WTC11 (cell line): ENCODE measurements at regions not wholly inside any gene's neighbourhood (a gene's known extent, or its start where the extent isn't known, plus 50 kb on each side); places are given as distances from the start of the nearest gene placed in this dataset.

Experiments used
- ATAC-seq: fragments of 200-7000 bp; cut with Tn5 transposase; 2 replicates; pipeline ENCODE4 v1.10.0; 2021; ENCODE audit warnings: mild to moderate bottlenecking, moderate library complexity
- CTCF ChIA-PET: fragments of 300-600 bp; sonication (Branson Sonifier 250); formaldehyde crosslinking; loops from one replicate; lab custom pipeline; 2021; ENCODE audit warnings: antibody characterized with exemption; lab: Charles Lee
- POLR2A ChIA-PET: fragments of 350-600 bp; sonication (Branson Sonifier 250); formaldehyde crosslinking; loops from one replicate; lab custom pipeline; 2021; ENCODE audit warnings: antibody characterized with exemption; lab: Charles Lee
- DNase-seq: peaks from one replicate; pipeline ENCODE4 v3.0.0; 2021; ENCODE audit warnings: low spot score
- H3K27ac Mint-ChIP-seq: 2 replicates; pipeline ENCODE4 v1.8.0; 2021; ENCODE audit warnings: mixed read lengths
- H3K27me3 Mint-ChIP-seq: 2 replicates; pipeline ENCODE4 v1.8.0; 2021; ENCODE audit warnings: low read depth, mild to moderate bottlenecking, moderate library complexity, mixed read lengths
- H3K36me3 Mint-ChIP-seq: 2 replicates; pipeline ENCODE4 v1.8.0; 2021; ENCODE audit warnings: mixed read lengths
- H3K4me1 Mint-ChIP-seq: 2 replicates; pipeline ENCODE4 v1.8.0; 2022; ENCODE audit warnings: mixed read lengths
- H3K4me3 Mint-ChIP-seq: 2 replicates; pipeline ENCODE4 v1.8.0; 2021; ENCODE audit warnings: mild to moderate bottlenecking, moderate library complexity, mixed read lengths
- H3K9me3 Mint-ChIP-seq: 2 replicates; pipeline ENCODE4 v1.8.0; 2021; ENCODE audit warnings: mixed read lengths
- ATF1 ChIP-seq: sonication (generic); formaldehyde crosslinking; IDR thresholded peaks from 2 replicates; pipeline ENCODE4 v1.8.1; 2023; ENCODE audit warnings: mild to moderate bottlenecking, moderate library complexity, missing genetic modification reagents
- ATF3 ChIP-seq: sonication (generic); formaldehyde crosslinking; conservative IDR thresholded peaks from 2 replicates; pipeline ENCODE4 v1.8.1; 2022; ENCODE audit warnings: mild to moderate bottlenecking, missing genetic modification reagents
- CBFB ChIP-seq: sonication (generic); formaldehyde crosslinking; IDR thresholded peaks from 2 replicates; pipeline ENCODE4 v1.8.1; 2022; ENCODE audit warnings: mild to moderate bottlenecking, low read depth, missing genetic modification reagents
- E2F1 ChIP-seq: sonication (generic); formaldehyde crosslinking; IDR thresholded peaks from 2 replicates; pipeline ENCODE4 v1.8.0; 2022; ENCODE audit warnings: mild to moderate bottlenecking, missing genetic modification reagents
- ELF4 ChIP-seq: sonication (generic); formaldehyde crosslinking; IDR thresholded peaks from 2 replicates; pipeline ENCODE4 v1.8.1; 2022; ENCODE audit warnings: low read depth, mild to moderate bottlenecking, moderate library complexity, missing genetic modification reagents
- GABPB1 ChIP-seq: sonication (generic); formaldehyde crosslinking; IDR thresholded peaks from 2 replicates; pipeline ENCODE4 v1.8.1; 2023; ENCODE audit warnings: mild to moderate bottlenecking, missing genetic modification reagents
- GTF2I ChIP-seq: fragments of 250-450 bp; sonication (Bioruptor Pico); conservative IDR thresholded peaks from 2 replicates; pipeline ENCODE4 v1.4.0; 2021; ENCODE audit warnings: mild to moderate bottlenecking
- HMGA2 ChIP-seq: fragments of 250-450 bp; sonication (Bioruptor Pico); IDR thresholded peaks from 2 replicates; pipeline ENCODE4 v1.4.0; 2021; ENCODE audit warnings: mild to moderate bottlenecking, moderate library complexity
- HMGXB4 ChIP-seq: sonication (generic); formaldehyde crosslinking; IDR thresholded peaks from 2 replicates; pipeline ENCODE4 v1.8.1; 2023; ENCODE audit warnings: mild to moderate bottlenecking, moderate library complexity, missing genetic modification reagents
- JAZF1 ChIP-seq: fragments of 250-450 bp; sonication (Bioruptor Pico); IDR thresholded peaks from 2 replicates; pipeline ENCODE4 v1.9.0; 2021; ENCODE audit warnings: moderate library complexity, mild to moderate bottlenecking, inconsistent platforms
- MXD4 ChIP-seq: fragments of 250-450 bp; sonication (Bioruptor Pico); IDR thresholded peaks from 2 replicates; pipeline ENCODE4 v1.8.0; 2021; ENCODE audit warnings: mild to moderate bottlenecking, moderate library complexity, borderline replicate concordance
- NR1H2 ChIP-seq: sonication (generic); formaldehyde crosslinking; IDR thresholded peaks from 2 replicates; pipeline ENCODE4 v1.9.0; 2021; ENCODE audit warnings: mild to moderate bottlenecking, moderate library complexity, missing genetic modification reagents
- NR2C2 ChIP-seq: sonication (generic); formaldehyde crosslinking; IDR thresholded peaks from 2 replicates; pipeline ENCODE4 v1.8.0; 2022; ENCODE audit warnings: mild to moderate bottlenecking, missing genetic modification reagents
- PRRX2 ChIP-seq: fragments of 250-450 bp; sonication (Bioruptor Pico); IDR thresholded peaks from 2 replicates; pipeline ENCODE4 v1.8.0; 2021; ENCODE audit warnings: mild to moderate bottlenecking
- TEAD4 ChIP-seq: sonication (generic); formaldehyde crosslinking; IDR thresholded peaks from 2 replicates; pipeline ENCODE4 v1.8.0; 2022; ENCODE audit warnings: mild to moderate bottlenecking, missing genetic modification reagents
- ZMAT4 ChIP-seq: fragments of 250-450 bp; sonication (Bioruptor Pico); IDR thresholded peaks from 2 replicates; pipeline ENCODE4 v1.9.0; 2021; ENCODE audit warnings: mild to moderate bottlenecking
- ZNF121 ChIP-seq: sonication (generic); formaldehyde crosslinking; IDR thresholded peaks from 2 replicates; pipeline ENCODE4 v1.8.0; 2023; ENCODE audit warnings: missing genetic modification reagents
- ZNF263 ChIP-seq: sonication (generic); formaldehyde crosslinking; IDR thresholded peaks from 2 replicates; pipeline ENCODE4 v1.8.1; 2022; ENCODE audit warnings: low read depth, mild to moderate bottlenecking, moderate library complexity, missing genetic modification reagents
- ZNF416 ChIP-seq: fragments of 250-450 bp; sonication (Bioruptor Pico); IDR thresholded peaks from 2 replicates; pipeline ENCODE4 v1.9.0; 2021; ENCODE audit warnings: mild to moderate bottlenecking, inconsistent platforms
- TF ChIP-seq, protein P1 (sequence below): sonication (generic); formaldehyde crosslinking; IDR thresholded peaks from 2 replicates; pipeline ENCODE4 v1.8.0; 2022; ENCODE audit warnings: missing genetic modification reagents
- TF ChIP-seq, protein P2 (sequence below): sonication (generic); formaldehyde crosslinking; IDR thresholded peaks from 2 replicates; pipeline ENCODE4 v1.8.0; 2022; ENCODE audit warnings: mild to moderate bottlenecking, missing genetic modification reagents
- TF ChIP-seq, protein P3 (sequence below): sonication (generic); formaldehyde crosslinking; IDR thresholded peaks from 2 replicates; pipeline ENCODE4 v1.8.1; 2023; ENCODE audit warnings: mild to moderate bottlenecking, missing genetic modification reagents

DNA sequence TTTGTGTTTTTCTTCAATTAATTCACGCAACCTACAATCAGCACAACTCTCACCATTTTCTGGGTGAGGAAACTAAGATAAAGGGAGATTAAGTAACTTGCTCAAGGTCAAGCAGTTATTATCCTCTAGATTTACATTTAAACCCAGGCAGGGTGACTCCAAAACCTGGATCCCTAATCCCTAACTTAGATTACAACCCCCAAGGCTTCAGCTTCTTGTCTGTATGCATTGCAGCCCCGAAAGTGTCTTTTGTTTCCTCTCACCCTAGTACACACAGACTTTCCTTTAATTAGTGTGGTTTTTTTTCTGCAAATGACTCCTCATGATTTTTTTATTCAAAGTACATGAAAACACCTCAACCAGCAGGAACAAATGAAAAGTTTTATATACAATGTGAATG is 748.6 kb upstream of the ADGRL2 start:
- TF ChIP-seq GABPB1 (CRISPR knock-in tag) (no peak), ATF3 (no peak), E2F1 (CRISPR knock-in tag) (no peak), ZNF263 (CRISPR knock-in tag) (no peak), HMGXB4 (CRISPR knock-in tag) (no peak), ATF1 (CRISPR knock-in tag) (no peak), GTF2I (no peak), TEAD4 (CRISPR knock-in tag) (no peak), ZNF416 (no peak), ZNF121 (CRISPR knock-in tag) (no peak), MXD4 (CRISPR knock-in tag) (no peak), HMGA2 (CRISPR knock-in tag) (no peak), JAZF1 (CRISPR knock-in tag) (no peak), NR1H2 (CRISPR knock-in tag) (no peak), ZMAT4 (CRISPR knock-in tag) (no peak), NR2C2 (CRISPR knock-in tag) (no peak), PRRX2 (CRISPR knock-in tag) (no peak)
- TF ChIP-seq, protein P1, sequence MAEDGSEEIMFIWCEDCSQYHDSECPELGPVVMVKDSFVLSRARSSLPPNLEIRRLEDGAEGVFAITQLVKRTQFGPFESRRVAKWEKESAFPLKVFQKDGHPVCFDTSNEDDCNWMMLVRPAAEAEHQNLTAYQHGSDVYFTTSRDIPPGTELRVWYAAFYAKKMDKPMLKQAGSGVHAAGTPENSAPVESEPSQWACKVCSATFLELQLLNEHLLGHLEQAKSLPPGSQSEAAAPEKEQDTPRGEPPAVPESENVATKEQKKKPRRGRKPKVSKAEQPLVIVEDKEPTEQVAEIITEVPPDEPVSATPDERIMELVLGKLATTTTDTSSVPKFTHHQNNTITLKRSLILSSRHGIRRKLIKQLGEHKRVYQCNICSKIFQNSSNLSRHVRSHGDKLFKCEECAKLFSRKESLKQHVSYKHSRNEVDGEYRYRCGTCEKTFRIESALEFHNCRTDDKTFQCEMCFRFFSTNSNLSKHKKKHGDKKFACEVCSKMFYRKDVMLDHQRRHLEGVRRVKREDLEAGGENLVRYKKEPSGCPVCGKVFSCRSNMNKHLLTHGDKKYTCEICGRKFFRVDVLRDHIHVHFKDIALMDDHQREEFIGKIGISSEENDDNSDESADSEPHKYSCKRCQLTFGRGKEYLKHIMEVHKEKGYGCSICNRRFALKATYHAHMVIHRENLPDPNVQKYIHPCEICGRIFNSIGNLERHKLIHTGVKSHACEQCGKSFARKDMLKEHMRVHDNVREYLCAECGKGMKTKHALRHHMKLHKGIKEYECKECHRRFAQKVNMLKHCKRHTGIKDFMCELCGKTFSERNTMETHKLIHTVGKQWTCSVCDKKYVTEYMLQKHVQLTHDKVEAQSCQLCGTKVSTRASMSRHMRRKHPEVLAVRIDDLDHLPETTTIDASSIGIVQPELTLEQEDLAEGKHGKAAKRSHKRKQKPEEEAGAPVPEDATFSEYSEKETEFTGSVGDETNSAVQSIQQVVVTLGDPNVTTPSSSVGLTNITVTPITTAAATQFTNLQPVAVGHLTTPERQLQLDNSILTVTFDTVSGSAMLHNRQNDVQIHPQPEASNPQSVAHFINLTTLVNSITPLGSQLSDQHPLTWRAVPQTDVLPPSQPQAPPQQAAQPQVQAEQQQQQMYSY = no peak
- TF ChIP-seq, protein P2, sequence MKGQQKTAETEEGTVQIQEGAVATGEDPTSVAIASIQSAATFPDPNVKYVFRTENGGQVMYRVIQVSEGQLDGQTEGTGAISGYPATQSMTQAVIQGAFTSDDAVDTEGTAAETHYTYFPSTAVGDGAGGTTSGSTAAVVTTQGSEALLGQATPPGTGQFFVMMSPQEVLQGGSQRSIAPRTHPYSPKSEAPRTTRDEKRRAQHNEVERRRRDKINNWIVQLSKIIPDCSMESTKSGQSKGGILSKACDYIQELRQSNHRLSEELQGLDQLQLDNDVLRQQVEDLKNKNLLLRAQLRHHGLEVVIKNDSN (CRISPR knock-in tag) = no peak
- H3K4me3 Mint-ChIP-seq = no peak overlapping the region
- H3K36me3 Mint-ChIP-seq = no peaks in the 10 kb centered on the region
- no peak for DNase-seq
- ChIA-PET POLR2A (no interaction called here), CTCF (no interaction called here)
- no peaks in the 10 kb centered on the region for H3K9me3 Mint-ChIP-seq
- H3K27ac Mint-ChIP-seq = no peak overlapping the region
- ATAC-seq = no peak
- peaks cover 20% of the 10 kb centered on the region for H3K4me1 Mint-ChIP-seq
- H3K27me3 Mint-ChIP-seq = no peaks in the 10 kb centered on the region

GRCh38 chr1:81050390-81050789 is 750.3 kb upstream of the ADGRL2 start:
- Mint-ChIP-seq H3K36me3 (no peaks in the 10 kb centered on the region), H3K27me3 (no peaks in the 10 kb centered on the region), H3K4me3 (no peak overlapping the region), H3K9me3 (no peaks in the 10 kb centered on the region)
- CTCF ChIA-PET = no interaction called here
- DNase-seq = no peak
- TF ChIP-seq CBFB (CRISPR knock-in tag) = no peak
- TF ChIP-seq, protein P3, sequence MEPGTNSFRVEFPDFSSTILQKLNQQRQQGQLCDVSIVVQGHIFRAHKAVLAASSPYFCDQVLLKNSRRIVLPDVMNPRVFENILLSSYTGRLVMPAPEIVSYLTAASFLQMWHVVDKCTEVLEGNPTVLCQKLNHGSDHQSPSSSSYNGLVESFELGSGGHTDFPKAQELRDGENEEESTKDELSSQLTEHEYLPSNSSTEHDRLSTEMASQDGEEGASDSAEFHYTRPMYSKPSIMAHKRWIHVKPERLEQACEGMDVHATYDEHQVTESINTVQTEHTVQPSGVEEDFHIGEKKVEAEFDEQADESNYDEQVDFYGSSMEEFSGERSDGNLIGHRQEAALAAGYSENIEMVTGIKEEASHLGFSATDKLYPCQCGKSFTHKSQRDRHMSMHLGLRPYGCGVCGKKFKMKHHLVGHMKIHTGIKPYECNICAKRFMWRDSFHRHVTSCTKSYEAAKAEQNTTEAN (CRISPR knock-in tag) = no peak
- TF ChIP-seq ELF4 (CRISPR knock-in tag) = no peak
- TF ChIP-seq, all 79 proteins: peak for 0
- no peak for ATAC-seq
- POLR2A ChIA-PET = no interaction called here
- Mint-ChIP-seq H3K4me1 (peaks cover 25% of the 10 kb centered on the region), H3K27ac (no peak overlapping the region)
